Neutrophil (primary cell): ENCODE measurements at regions not wholly inside any gene's neighbourhood (a gene's known extent, or its start where the extent isn't known, plus 50 kb on each side); places are given as distances from the start of the nearest gene placed in this dataset.

Experiments
- H3K27ac ChIP-seq: fragments of 200-600 bp; sonication (generic); 2 replicates; pipeline ENCODE4 v1.5.1; 2016; ENCODE audit warnings: mild to moderate bottlenecking, moderate library complexity
- H3K27me3 ChIP-seq: fragments of 200-600 bp; sonication (generic); 2 replicates; pipeline ENCODE4 v1.6.0; 2016; ENCODE audit warnings: mild to moderate bottlenecking
- H3K36me3 ChIP-seq: fragments of 200-600 bp; sonication (generic); 2 replicates; pipeline ENCODE4 v1.5.1; 2017
- H3K4me1 ChIP-seq, 2 experiments: fragments of 200-600 bp in 1 of 2; sonication (generic) in 1 of 2; 1 replicate in 1 of 2; 2 replicates in 1 of 2; pipeline versions ENCODE4 v1.5.1 to v1.6.1; 2013 to 2016; ENCODE audit warnings: low read depth in 1 of 2, low read length in 1 of 2, mild to moderate bottlenecking in 1 of 2, moderate library complexity in 1 of 2; ENCODE audit not compliant: control insufficient read depth in 1 of 2, insufficient read depth in 1 of 2
- H3K4me3 ChIP-seq, 2 experiments: fragments of 200-600 bp in 1 of 2; sonication (generic) in 1 of 2; 1 replicate in 1 of 2; 2 replicates in 1 of 2; pipeline ENCODE4 v1.5.1; 2013 to 2016; ENCODE audit warnings: low read depth in 1 of 2, low read length in 1 of 2, mild to moderate bottlenecking in 1 of 2, moderate library complexity in 1 of 2
- H3K9me3 ChIP-seq: fragments of 200-600 bp; sonication (generic); 2 replicates; pipeline ENCODE4 v1.5.1; 2016
- CTCF ChIP-seq: fragments of 200-600 bp; sonication (generic); IDR thresholded peaks from 2 replicates; pipeline ENCODE4 v1.5.1; 2016; ENCODE audit warnings: antibody characterized with exemption

- H3K27ac ChIP-seq: no peak overlapping the region
- no peak for TF ChIP-seq CTCF
- H3K36me3 ChIP-seq: no peaks in the 10 kb centered on the region
- H3K4me3 ChIP-seq: no peak overlapping the region
- H3K4me1 ChIP-seq: no peaks in the 10 kb centered on the region
- H3K9me3 ChIP-seq: no peaks in the 10 kb centered on the region
- no peaks in the 10 kb centered on the region for H3K27me3 ChIP-seq
These were observed 244.1 kb upstream of the STT3B start for GRCh38 chr3:31288641-31289100.

- Histone ChIP-seq H3K4me3 (no peak overlapping the region), H3K9me3 (no peaks in the 10 kb centered on the region), H3K27ac (no peak overlapping the region), H3K4me1 (no peaks in the 10 kb centered on the region), H3K36me3 (no peaks in the 10 kb centered on the region), H3K27me3 (no peaks in the 10 kb centered on the region)
- no peak for TF ChIP-seq CTCF
These were observed 243.1 kb upstream of the STT3B start for GRCh38 chr3:31289584-31289983.

GRCh38 chr3:31290046-31290445 lies 242.7 kb upstream of the STT3B start:
- H3K27ac ChIP-seq: no peak overlapping the region
- no peak overlapping the region for H3K4me3 ChIP-seq
- no peaks in the 10 kb centered on the region for H3K36me3 ChIP-seq

GRCh38 chr3:31291818-31292217 lies 240.9 kb upstream of the STT3B start:
- no peak overlapping the region for H3K27ac ChIP-seq
- H3K4me1 ChIP-seq: no peaks in the 10 kb centered on the region
- H3K4me3 ChIP-seq: no peak overlapping the region
- H3K36me3 ChIP-seq: no peaks in the 10 kb centered on the region
- TF ChIP-seq CTCF: no peak
- no peaks in the 10 kb centered on the region for H3K9me3 ChIP-seq
- H3K27me3 ChIP-seq: no peaks in the 10 kb centered on the region

More at GRCh38 chr3:31290046-31290445, 242.7 kb upstream of the STT3B start:
- H3K27me3 ChIP-seq: no peaks in the 10 kb centered on the region
- TF ChIP-seq CTCF: no peak
- H3K9me3 ChIP-seq: no peaks in the 10 kb centered on the region
- H3K4me1 ChIP-seq: no peaks in the 10 kb centered on the region

- no peak for TF ChIP-seq CTCF
These were observed 238.1 kb upstream of the STT3B start for GRCh38 chr3:31294430-31295149.

More at GRCh38 chr3:31294430-31295149, 238.1 kb upstream of the STT3B start:
- H3K27ac ChIP-seq: no peak overlapping the region
- no peak overlapping the region for H3K4me3 ChIP-seq
- H3K36me3 ChIP-seq: no peaks in the 10 kb centered on the region
- H3K9me3 ChIP-seq: peaks cover 4% of the 10 kb centered on the region
- H3K4me1 ChIP-seq: no peaks in the 10 kb centered on the region
- H3K27me3 ChIP-seq: no peaks in the 10 kb centered on the region
